Fibroblast of peridontal ligament (primary cell): ENCODE measurements at regions not wholly inside any gene's neighbourhood (a gene's known extent, or its start where the extent isn't known, plus 50 kb on each side); places are given as distances from the start of the nearest gene placed in this dataset.
A peak's percentile ranks its signal among the peaks of the same experiment; 100 is the strongest.
"Not testable (repeated sequence)": the region's sequence is repeated elsewhere in the genome, so short reads cannot be mapped to it uniquely, and the experiment has no call there.

Experiments used
- DNase-seq: peaks from one replicate; pipeline ENCODE4 v3.0.0-alpha.2; 2010; ENCODE audit errors: extremely low read depth

DNA sequence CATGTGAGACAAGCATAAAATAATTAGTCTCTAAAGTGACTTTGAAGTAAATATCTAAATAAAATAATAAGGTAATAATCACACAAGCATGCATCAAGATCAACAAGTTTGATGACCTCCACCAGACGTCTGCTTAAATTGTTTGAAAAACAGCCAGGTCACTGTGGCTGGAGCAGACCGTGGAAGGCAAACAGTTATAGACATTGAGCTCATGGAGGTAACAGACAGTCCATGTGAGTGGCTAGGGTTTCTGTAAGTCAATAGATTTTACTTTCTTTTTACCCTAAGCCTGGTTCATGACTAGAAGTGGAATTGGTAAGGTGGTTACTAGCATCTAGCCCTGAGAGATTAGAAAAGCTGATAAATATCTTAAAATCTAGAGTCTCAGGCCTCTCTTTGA, 50.4 kb upstream of the CDY2A start:
- DNase-seq, result not testable (repeated sequence)

DNA sequence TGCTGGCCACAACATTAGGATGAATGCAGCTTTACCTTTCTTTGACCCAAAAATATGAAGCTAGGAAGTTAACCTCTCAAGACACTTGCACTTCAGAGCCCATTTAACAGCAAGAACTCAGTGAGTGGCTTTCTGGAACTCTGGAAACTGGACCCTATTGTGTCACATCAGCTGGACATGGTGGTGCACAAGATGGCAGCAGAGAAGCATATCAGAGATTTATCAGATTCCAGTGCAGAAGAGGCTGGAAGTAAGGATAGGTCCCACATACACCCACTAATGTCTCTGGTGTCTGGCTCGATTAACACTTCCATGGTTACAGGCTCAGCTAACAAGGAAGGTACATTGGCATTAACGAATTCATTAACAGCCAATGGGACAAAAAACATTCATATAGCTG, 72.2 kb upstream of the CDY2B start:
- peak; percentile 13 for DNase-seq

DNA sequence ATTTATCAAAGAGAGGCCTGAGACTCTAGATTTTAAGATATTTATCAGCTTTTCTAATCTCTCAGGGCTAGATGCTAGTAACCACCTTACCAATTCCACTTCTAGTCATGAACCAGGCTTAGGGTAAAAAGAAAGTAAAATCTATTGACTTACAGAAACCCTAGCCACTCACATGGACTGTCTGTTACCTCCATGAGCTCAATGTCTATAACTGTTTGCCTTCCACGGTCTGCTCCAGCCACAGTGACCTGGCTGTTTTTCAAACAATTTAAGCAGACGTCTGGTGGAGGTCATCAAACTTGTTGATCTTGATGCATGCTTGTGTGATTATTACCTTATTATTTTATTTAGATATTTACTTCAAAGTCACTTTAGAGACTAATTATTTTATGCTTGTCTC, 50.4 kb upstream of the CDY2B start:
- DNase-seq, result not testable (repeated sequence)
